ENCODE measurements at regions not wholly inside any gene's neighbourhood (a gene's known extent, or its start where the extent isn't known, plus 50 kb on each side); places are given as distances from the start of the nearest gene placed in this dataset.

DNA sequence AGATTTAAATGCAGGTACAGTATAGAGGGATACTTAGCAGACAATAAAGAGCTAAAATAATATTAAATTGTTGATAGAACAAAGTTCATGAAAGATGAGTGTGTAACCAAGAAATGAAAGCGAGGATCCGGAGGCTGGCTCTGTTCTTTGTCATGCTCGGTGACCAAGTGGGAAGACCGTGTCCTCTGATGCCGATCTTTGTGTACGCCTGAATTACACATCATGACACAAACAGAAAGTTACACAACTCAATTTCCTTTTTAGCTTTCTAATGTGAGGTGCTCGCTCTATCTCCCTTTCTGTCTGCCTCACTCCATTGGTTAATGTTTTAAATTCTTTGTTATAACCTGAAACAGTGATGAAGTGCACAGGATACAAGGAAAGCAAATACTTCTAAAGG lies 114.8 kb upstream of the NEIL3 start:
- no peak for TF ChIP-seq CTCF (IDR thresholded peaks at IDR 0.05; ENCODE audit: partially characterized antibody, unreplicated experiment)
- Mint-ChIP-seq H3K27me3 (ENCODE audit: unreplicated experiment) (no peaks in the 10 kb centered on the region), H3K9me3 (ENCODE audit: unreplicated experiment) (no peaks in the 10 kb centered on the region), H3K27ac (ENCODE audit: unreplicated experiment) (no peak overlapping the region), H3K36me3 (ENCODE audit: unreplicated experiment) (no peaks in the 10 kb centered on the region), H3K4me1 (ENCODE audit: low read depth, unreplicated experiment) (no peaks in the 10 kb centered on the region), H3K4me3 (ENCODE audit: unreplicated experiment) (no peak overlapping the region)
- no peak for DNase-seq

- no peak overlapping the region for H3K27ac Mint-ChIP-seq (ENCODE audit: unreplicated experiment)
These were observed 113.1 kb upstream of the NEIL3 start for GRCh38 chr4:177196615-177197014.

GRCh38 chr4:177201614-177202013 lies 108.1 kb upstream of the NEIL3 start:
- H3K27ac Mint-ChIP-seq (ENCODE audit: unreplicated experiment) = no peak overlapping the region
- H3K4me3 Mint-ChIP-seq (ENCODE audit: unreplicated experiment) = no peak overlapping the region
- no peak for DNase-seq
- H3K36me3 Mint-ChIP-seq (ENCODE audit: unreplicated experiment) = no peaks in the 10 kb centered on the region
- no peaks in the 10 kb centered on the region for H3K27me3 Mint-ChIP-seq (ENCODE audit: unreplicated experiment)
- H3K9me3 Mint-ChIP-seq (ENCODE audit: unreplicated experiment) = no peaks in the 10 kb centered on the region
- TF ChIP-seq CTCF (IDR thresholded peaks at IDR 0.05; ENCODE audit: partially characterized antibody, unreplicated experiment) = no peak
- no peaks in the 10 kb centered on the region for H3K4me1 Mint-ChIP-seq (ENCODE audit: low read depth, unreplicated experiment)

More at GRCh38 chr4:177196615-177197014, 113.1 kb upstream of the NEIL3 start:
- H3K27me3 Mint-ChIP-seq (ENCODE audit: unreplicated experiment) = no peaks in the 10 kb centered on the region
- no peaks in the 10 kb centered on the region for H3K36me3 Mint-ChIP-seq (ENCODE audit: unreplicated experiment)
- TF ChIP-seq CTCF (IDR thresholded peaks at IDR 0.05; ENCODE audit: partially characterized antibody, unreplicated experiment) = no peak
- no peaks in the 10 kb centered on the region for H3K4me1 Mint-ChIP-seq (ENCODE audit: low read depth, unreplicated experiment)
- no peak for DNase-seq
- no peak overlapping the region for H3K4me3 Mint-ChIP-seq (ENCODE audit: unreplicated experiment)
- no peaks in the 10 kb centered on the region for H3K9me3 Mint-ChIP-seq (ENCODE audit: unreplicated experiment)

- Mint-ChIP-seq H3K27me3 (ENCODE audit: unreplicated experiment) (no peaks in the 10 kb centered on the region), H3K9me3 (ENCODE audit: unreplicated experiment) (no peaks in the 10 kb centered on the region), H3K4me3 (ENCODE audit: unreplicated experiment) (no peak overlapping the region), H3K27ac (ENCODE audit: unreplicated experiment) (no peak overlapping the region), H3K4me1 (ENCODE audit: low read depth, unreplicated experiment) (no peaks in the 10 kb centered on the region), H3K36me3 (ENCODE audit: unreplicated experiment) (no peaks in the 10 kb centered on the region)
- no peak for TF ChIP-seq CTCF (IDR thresholded peaks at IDR 0.05; ENCODE audit: partially characterized antibody, unreplicated experiment)
- DNase-seq = no peak
These were observed 105.5 kb upstream of the NEIL3 start for GRCh38 chr4:177204126-177204525.

DNA sequence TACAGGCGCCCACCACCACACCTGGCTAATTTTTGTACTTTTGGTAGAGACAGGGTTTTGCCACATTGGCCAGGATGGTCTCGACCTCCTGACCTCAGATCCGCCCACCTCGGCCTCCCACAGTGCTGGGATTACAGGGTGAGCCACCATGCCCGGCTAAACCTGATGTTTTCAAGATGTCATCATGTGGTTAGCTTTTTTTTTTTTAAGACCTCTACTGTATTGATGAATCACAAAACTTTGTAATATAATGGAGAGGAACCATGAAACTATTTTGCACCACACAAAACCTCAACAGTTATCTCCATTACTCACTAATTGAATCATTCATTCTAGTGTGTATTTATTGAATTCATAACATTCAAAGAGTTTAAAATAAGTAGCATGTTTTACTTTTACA lies 94.7 kb upstream of the NEIL3 start:
- H3K4me1 Mint-ChIP-seq (ENCODE audit: low read depth, unreplicated experiment) = no peaks in the 10 kb centered on the region
- H3K36me3 Mint-ChIP-seq (ENCODE audit: unreplicated experiment) = no peaks in the 10 kb centered on the region
- no peak overlapping the region for H3K4me3 Mint-ChIP-seq (ENCODE audit: unreplicated experiment)
- no peak for DNase-seq
- no peak overlapping the region for H3K27ac Mint-ChIP-seq (ENCODE audit: unreplicated experiment)
- no peaks in the 10 kb centered on the region for H3K9me3 Mint-ChIP-seq (ENCODE audit: unreplicated experiment)
- TF ChIP-seq CTCF (IDR thresholded peaks at IDR 0.05; ENCODE audit: partially characterized antibody, unreplicated experiment) = no peak
- H3K27me3 Mint-ChIP-seq (ENCODE audit: unreplicated experiment) = no peaks in the 10 kb centered on the region
